ENCODE measurements at regions not wholly inside any gene's neighbourhood (a gene's known extent, or its start where the extent isn't known, plus 50 kb on each side); places are given as distances from the start of the nearest gene placed in this dataset.

DNA sequence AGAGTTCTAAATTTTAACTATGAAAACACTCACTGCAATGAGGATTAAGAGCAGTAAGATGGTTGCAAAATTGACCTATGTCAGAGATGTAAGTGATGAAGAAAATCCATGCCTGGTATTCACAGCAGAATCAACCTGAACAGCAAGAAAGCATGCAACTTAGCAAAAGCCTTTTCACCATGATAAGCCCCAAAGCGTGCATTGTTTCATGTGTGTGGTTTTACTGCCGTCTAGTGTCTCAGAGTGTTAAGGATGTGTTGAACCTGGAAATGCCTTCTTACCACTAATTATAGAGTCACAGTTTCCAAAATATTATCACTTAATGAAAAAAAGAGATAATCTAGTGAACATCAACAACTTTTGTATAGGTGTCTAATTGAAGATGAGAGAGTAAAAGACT, 415.2 kb upstream of the TRPC7 start:
- Histone ChIP-seq H3K4me1 (peaks cover 16% of the 10 kb centered on the region), H3K36me3 (ENCODE audit: control insufficient read depth, insufficient read depth, low read length) (no peaks in the 10 kb centered on the region), H3K4me3 (ENCODE audit: low read depth, low read length) (no peak overlapping the region), H3K27me3 (replicated peaks; ENCODE audit: control insufficient read depth, insufficient read depth, low read length) (no peaks in the 10 kb centered on the region), H3K9me3 (no peaks in the 10 kb centered on the region)
- ChIA-PET CTCF (no interaction called here), POLR2A (no interaction called here)
- no peak overlapping the region for H3K4me3 Mint-ChIP-seq (ENCODE audit: unreplicated experiment)
- peaks cover 12% of the 10 kb centered on the region for H3K4me1 Mint-ChIP-seq (ENCODE audit: low read depth, unreplicated experiment)
- BruUV-seq (replicated peaks), result no TSS peak
- no peaks in the 10 kb centered on the region for H3K27me3 Mint-ChIP-seq (ENCODE audit: insufficient read depth, unreplicated experiment)
- no peak overlapping the region for H3K27ac Mint-ChIP-seq (ENCODE audit: unreplicated experiment)
- no peaks in the 10 kb centered on the region for H3K36me3 Mint-ChIP-seq (ENCODE audit: insufficient read depth, unreplicated experiment)
- H3K9me3 Mint-ChIP-seq (ENCODE audit: unreplicated experiment), result peaks cover 21% of the 10 kb centered on the region
- intact Hi-C loops (cut with micrococcal nuclease; ENCODE audit: unreplicated experiment), result no loop called here
- TF ChIP-seq, protein P1, sequence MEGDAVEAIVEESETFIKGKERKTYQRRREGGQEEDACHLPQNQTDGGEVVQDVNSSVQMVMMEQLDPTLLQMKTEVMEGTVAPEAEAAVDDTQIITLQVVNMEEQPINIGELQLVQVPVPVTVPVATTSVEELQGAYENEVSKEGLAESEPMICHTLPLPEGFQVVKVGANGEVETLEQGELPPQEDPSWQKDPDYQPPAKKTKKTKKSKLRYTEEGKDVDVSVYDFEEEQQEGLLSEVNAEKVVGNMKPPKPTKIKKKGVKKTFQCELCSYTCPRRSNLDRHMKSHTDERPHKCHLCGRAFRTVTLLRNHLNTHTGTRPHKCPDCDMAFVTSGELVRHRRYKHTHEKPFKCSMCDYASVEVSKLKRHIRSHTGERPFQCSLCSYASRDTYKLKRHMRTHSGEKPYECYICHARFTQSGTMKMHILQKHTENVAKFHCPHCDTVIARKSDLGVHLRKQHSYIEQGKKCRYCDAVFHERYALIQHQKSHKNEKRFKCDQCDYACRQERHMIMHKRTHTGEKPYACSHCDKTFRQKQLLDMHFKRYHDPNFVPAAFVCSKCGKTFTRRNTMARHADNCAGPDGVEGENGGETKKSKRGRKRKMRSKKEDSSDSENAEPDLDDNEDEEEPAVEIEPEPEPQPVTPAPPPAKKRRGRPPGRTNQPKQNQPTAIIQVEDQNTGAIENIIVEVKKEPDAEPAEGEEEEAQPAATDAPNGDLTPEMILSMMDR (IDR thresholded peaks at IDR 0.05; ENCODE audit: insufficient read depth in 1 of 2, low read depth in 1 of 2, low read length in 1 of 2, severe bottlenecking in 1 of 2, unreplicated experiment in 1 of 2), result no peak
- no peak for DNase-seq

DNA sequence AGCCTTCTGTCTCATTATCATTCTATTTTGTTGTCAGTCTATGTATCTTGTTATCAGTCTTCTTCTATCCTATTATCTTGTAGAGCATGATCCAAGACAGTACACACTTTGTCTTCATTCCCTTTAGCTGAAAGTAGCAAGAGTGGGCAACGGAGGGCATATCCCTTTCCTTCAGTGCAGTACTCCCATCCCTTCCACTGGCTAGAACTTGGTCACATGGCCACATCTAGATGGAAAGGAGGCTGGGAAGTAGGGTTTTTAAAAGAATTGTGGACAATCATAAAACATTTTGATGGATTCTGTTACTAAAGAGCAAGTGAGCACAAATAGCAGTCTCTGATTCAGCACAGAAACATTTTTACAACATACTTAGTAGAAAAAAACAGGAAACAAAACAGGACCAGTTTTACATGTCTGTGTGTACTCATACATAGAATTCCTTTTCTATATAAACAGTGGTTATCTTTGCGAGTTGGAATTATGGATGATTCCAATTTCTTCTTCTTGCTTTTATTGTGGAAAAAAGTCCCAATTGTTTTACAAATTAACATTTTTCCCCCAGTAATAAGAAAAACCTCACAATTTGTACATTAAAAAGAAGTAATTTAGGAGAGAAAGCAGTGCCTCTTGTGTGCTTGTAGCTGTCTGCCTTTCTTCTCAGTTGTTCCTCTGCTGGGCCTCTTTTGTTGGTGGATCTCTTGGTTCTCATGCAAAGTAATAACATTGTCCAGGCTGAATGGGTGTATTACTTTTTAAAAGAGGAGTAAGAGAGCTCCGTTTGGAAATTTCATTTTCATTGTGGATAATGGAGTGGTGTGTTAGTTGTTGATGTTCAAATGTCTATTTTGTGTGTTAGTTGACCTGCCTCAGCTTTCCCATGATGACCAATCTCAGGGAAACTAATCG, 410.9 kb upstream of the TRPC7 start:
- intact Hi-C loops (cut with micrococcal nuclease; ENCODE audit: unreplicated experiment), result no loop called here
- H3K4me3 Mint-ChIP-seq (ENCODE audit: unreplicated experiment), result no peak overlapping the region
- POLR2A ChIA-PET, result no interaction called here

DNA sequence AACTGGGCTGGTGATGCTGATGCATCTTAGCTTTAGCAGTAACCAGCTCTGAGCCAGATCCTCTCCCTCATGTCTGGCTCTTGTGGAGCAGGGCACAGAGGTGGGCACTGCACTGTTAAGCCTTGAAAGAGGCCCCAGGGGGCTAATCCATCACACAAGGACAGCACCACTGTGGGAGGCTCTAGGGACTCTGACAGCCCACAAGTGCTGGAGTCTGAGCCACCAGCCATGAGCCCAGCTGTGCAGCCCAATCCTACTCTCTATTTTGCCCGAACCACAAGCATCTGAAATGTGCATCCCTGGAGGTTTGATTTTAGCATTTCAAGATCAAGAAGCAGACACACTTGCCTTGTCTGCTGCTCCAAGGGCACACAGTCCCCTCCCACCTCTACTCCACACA, 407.1 kb upstream of the TRPC7 start:
- Histone ChIP-seq H3K4me1 (peaks cover 24% of the 10 kb centered on the region), H3K9me3 (no peaks in the 10 kb centered on the region), H3K4me3 (ENCODE audit: low read depth, low read length) (no peak overlapping the region), H3K36me3 (ENCODE audit: control insufficient read depth, insufficient read depth, low read length) (no peaks in the 10 kb centered on the region), H3K27me3 (replicated peaks; ENCODE audit: control insufficient read depth, insufficient read depth, low read length) (no peaks in the 10 kb centered on the region)
- intact Hi-C loops (cut with micrococcal nuclease; ENCODE audit: unreplicated experiment), result no loop called here
- Mint-ChIP-seq H3K9me3 (ENCODE audit: unreplicated experiment) (peaks cover 11% of the 10 kb centered on the region), H3K4me1 (ENCODE audit: low read depth, unreplicated experiment) (peaks cover 19% of the 10 kb centered on the region), H3K27me3 (ENCODE audit: insufficient read depth, unreplicated experiment) (peaks cover 3% of the 10 kb centered on the region), H3K36me3 (ENCODE audit: insufficient read depth, unreplicated experiment) (no peaks in the 10 kb centered on the region), H3K27ac (ENCODE audit: unreplicated experiment) (no peak overlapping the region), H3K4me3 (ENCODE audit: unreplicated experiment) (no peak overlapping the region)
- BruUV-seq (replicated peaks), result no TSS peak
- no peak for DNase-seq
- TF ChIP-seq, protein P1 (IDR thresholded peaks at IDR 0.05; ENCODE audit: insufficient read depth in 1 of 2, low read depth in 1 of 2, low read length in 1 of 2, severe bottlenecking in 1 of 2, unreplicated experiment in 1 of 2), result no peak
- ChIA-PET POLR2A (no interaction called here), CTCF (no interaction called here)

More for the DNA sequence above, 410.9 kb upstream of the TRPC7 start:
- no peaks in the 10 kb centered on the region for H3K9me3 ChIP-seq
- DNase-seq, result no peak
- CTCF ChIA-PET, result no interaction called here
- no peaks in the 10 kb centered on the region for H3K27me3 ChIP-seq (replicated peaks; ENCODE audit: control insufficient read depth, insufficient read depth, low read length)
- Mint-ChIP-seq H3K4me1 (ENCODE audit: low read depth, unreplicated experiment) (peaks cover 19% of the 10 kb centered on the region), H3K36me3 (ENCODE audit: insufficient read depth, unreplicated experiment) (no peaks in the 10 kb centered on the region), H3K27me3 (ENCODE audit: insufficient read depth, unreplicated experiment) (no peaks in the 10 kb centered on the region), H3K27ac (ENCODE audit: unreplicated experiment) (no peak overlapping the region), H3K9me3 (ENCODE audit: unreplicated experiment) (peaks cover 11% of the 10 kb centered on the region)
- peaks cover 24% of the 10 kb centered on the region for H3K4me1 ChIP-seq
- H3K36me3 ChIP-seq (ENCODE audit: control insufficient read depth, insufficient read depth, low read length), result no peaks in the 10 kb centered on the region
- TF ChIP-seq, protein P1 (IDR thresholded peaks at IDR 0.05; ENCODE audit: insufficient read depth in 1 of 2, low read depth in 1 of 2, low read length in 1 of 2, severe bottlenecking in 1 of 2, unreplicated experiment in 1 of 2), result no peak
- H3K4me3 ChIP-seq (ENCODE audit: low read depth, low read length), result no peak overlapping the region
- no TSS peak for BruUV-seq (replicated peaks)

Measured in Caco-2 (cell line).